HEK293 (cell line): ENCODE measurements at regions not wholly inside any gene's neighbourhood (a gene's known extent, or its start where the extent isn't known, plus 50 kb on each side); places are given as distances from the start of the nearest gene placed in this dataset.

ENCODE experiments used
- CTCF ChIP-seq: fragments of 450-650 bp; formaldehyde crosslinking; IDR thresholded peaks from 2 replicates; pipeline ENCODE4 v1.5.1; 2016; ENCODE audit warnings: missing biosample characterization, missing genetic modification characterization
- MYNN ChIP-seq: fragments of 450-650 bp; formaldehyde crosslinking; IDR thresholded peaks from 2 replicates; pipeline ENCODE4 v1.5.1; 2016; ENCODE audit warnings: missing biosample characterization, missing genetic modification characterization, borderline replicate concordance

- TF ChIP-seq MYNN (tag by site-specific recombination) (no peak), CTCF (tag by site-specific recombination) (no peak)
Measured at GRCh38 chr13:61700181-61700580, 284.5 kb upstream of the PCDH20 start.
